Hematopoietic multipotent progenitor cell (in vitro differentiated cells): ENCODE measurements at regions not wholly inside any gene's neighbourhood (a gene's known extent, or its start where the extent isn't known, plus 50 kb on each side); places are given as distances from the start of the nearest gene placed in this dataset.
"Not testable (repeated sequence)": the region's sequence is repeated elsewhere in the genome, so short reads cannot be mapped to it uniquely, and the experiment has no call there.

ENCODE experiments used
- DNase-seq, 3 donors: peaks; one replicate each; pipeline ENCODE4 v3.0.0-alpha.2; 2011 to 2015; ENCODE audit warnings: low read depth in 2 of 3, low spot score in 2 of 3

DNA sequence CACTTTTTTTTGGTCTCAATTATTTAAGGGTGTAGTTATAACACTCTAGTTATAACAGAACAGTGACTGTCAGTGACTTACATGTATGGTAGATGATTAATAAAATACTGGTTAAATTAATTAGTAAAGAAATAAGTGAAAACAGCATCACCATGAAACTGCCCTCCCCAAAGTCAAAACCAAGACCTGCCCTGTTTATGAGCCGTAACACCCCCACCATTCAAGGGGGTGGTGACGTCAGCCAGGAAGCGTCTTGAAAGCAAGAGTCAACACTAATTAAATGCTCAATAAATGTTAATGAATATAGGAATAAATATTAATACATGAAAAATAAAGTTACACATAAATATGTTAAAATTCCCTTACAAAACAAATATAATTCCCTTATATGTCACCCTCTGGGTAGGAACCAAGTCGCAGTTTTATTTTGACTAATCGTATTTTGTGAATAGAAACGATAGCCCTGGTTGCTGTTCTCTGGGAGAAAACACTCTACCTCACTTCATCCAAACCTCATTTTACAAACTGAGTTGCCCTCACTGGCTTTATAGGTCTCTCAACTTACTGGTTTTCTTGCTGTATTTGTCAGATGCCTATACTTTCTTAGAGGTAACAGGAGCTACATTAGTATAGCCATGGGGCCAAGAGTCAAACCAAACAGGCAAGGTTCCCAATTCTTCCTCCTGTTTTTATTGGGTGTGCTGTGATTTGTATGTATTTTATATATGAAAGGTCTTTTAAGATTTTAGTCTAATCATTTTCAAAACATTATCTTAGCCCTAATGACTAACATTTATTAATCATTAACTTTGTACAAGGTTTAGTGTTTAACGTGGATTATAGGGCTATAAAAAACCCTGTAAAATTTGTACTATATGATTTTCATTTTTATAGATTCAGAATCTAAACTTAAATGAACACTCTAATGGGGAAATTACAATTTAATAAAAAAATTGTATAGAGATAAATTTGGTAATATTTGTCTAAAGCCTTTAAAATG, 227.9 kb upstream of the IRAK1BP1 start:
- DNase-seq, result no peak

DNA sequence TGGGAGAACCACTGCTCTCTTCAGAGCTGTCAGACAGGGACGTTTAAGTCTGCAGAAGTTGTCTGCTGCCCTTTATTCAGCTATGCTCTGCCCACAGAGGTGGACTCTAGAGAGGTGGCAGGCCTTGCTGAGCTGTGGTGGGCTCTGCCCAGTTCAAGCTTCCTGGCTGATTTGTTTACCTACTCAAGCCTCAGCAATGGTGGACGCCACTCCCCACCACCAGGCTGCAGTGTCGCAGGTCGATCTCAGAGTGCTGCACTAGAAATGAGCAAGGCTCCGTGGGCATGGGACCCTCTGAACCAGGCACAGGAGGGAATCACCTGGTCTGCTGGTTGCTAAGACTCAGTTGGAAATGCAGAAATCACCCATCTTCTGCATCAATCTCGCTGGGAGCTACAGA, 223.4 kb upstream of the IRAK1BP1 start:
- DNase-seq, result not testable (repeated sequence)

DNA sequence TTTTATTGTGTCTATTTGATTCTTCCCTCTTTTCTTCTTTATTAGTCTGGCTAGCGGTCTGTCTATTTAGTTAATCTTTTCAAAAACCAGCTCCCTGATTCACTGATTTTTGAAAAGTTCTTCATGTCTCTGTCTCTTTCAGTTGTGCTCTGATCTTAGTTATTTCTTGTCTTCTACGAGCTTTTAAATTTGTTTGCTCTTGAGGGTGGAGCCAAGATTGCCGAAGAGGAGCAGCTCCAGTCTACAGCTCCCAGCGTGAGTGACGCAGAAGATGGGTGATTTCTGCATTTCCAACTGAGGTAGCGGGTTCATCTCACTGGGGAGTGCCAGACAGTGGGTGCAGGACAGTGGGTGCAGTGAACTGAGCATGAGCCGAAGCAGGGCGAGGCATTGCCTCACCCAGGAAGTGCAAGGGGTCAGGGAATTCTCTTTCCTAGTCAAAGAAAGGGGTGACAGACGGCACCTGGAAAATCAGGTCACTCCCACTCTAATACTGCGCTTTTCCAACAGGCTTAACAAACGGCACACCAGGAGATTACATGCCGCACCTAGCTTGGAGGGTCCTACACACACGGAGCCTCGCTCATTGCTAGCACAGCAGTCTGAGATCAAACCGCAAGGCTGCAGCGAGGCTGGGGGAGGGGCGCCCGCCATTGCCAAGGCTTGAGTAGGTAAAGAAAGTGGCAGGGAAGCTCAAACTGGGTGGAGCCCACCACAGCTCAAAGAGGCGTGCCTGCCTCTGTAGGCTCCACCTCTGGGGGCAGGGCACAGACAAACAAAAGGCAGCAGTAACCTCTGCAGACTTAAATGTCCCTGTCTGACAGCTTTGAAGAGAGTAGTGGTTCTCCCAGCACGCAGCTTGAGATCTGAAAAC, 220.6 kb upstream of the IRAK1BP1 start:
- DNase-seq, result not testable (repeated sequence)

DNA sequence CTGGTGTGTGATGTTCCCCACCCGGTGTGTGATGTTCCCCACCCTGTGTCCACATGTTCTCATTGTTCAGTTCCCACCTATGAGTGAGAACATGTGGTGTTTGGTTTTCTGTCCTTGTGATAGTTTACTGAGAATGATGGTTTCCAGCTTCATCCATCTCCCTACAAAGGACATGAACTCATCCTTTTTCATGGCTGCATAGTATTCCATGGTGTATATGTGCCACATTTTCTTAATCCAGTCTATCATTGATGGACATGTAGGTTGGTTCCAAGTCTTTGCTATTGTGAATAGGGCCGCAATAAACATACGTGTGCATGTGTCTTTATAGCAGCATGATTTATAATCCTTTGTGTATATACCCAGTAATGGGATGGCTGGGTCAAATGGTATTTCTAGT, 201.5 kb upstream of the IRAK1BP1 start:
- not testable (repeated sequence) for DNase-seq

DNA sequence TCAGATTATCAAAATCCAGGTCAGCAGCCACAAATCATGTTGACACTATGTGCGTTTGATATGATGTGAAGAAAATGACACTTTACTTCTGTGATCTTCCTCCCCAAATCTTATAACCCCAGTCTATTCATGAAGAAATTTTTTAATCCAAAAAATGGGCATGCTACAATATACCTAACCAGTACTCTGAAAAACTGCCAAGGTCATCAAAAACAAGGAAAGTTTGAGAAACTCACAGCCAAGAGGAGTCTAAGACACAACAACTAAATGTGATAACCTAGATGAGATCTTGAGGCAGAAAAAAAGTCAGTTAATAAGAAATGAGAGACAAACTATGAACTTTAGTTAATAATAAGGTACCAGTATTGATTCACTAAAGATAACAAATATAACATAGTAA, 200.6 kb upstream of the IRAK1BP1 start:
- no peak for DNase-seq

DNA sequence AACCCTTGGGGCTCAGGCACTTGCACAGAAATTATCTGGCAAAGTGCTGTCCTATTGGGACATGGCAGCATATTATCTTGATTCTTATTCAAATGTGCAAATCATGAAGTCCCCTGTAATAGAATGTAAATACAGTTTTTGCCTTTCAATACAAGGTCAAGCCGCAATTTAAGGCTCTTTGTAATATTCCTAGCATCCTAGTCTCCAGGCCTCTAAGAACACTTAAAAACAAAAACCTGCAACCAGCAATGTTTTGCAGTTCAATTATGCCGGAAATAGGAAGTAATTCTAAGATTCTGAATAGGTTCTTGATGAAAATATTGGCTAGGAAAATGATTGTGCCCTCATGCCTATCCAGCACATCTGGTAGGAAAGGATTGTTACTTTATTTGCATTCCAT, 197.2 kb upstream of the IRAK1BP1 start:
- DNase-seq, result no peak

DNA sequence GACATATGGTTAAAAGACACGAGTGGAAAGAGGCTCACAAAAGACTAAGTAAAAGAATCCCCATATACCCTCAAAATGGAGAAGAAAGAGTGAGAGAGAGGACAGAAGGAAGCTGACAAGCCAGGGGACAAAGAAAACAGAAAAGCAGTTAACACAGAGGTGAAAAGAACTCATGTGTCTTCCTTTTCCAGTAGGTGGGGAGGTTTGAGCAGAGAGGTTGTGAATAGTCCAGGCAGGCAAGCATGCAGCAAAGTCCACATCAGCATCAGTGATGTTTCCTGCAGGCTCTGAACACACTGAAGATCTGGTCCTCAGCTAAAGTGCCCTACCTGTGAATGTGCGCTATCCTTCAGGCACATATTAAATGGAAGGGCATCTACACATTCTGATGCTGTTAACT, 196.5 kb upstream of the IRAK1BP1 start:
- DNase-seq, result no peak

DNA sequence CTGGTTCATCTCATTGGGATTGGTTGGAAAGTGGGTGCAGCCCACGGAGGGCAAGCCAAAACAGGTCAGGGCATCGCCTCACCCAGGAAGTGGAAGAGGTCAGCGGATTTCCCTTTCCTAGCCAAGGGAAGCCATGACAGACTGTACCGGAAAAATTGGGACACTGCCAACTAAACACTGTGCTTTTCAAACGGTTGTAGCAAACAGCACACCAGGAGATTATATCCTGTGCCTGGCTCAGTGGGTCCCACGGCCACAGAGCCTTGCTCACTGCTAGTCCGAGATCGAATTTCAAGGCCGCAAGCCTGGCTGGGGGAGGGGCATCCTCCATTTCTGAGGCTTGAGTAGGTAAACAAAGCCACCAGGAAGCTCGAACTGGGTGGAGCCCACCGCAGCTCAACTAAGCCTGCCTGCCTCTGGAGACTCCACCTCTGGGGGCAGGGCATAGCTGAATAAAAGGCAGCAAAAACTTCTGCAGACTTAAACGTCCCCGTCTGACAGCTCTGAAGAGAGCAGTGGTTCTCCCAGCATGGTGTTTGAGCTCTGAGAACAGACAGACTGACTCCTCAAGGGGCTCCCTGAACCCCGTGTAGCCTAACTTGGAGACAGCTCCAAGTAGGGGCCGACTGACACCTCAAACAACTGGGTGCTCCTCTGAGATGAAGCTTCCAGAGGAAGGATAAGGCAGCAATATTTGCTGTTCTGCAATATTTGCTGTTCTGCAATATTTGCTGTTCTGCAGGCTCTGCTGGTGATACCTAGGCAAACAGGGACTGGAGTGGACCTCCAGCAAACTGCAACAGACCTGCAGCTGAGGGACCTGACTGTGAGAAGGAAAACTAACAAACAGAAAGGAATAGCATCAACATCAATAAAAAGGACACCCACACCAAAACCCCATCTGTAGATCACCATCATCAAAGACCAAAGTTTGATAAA, 191.0 kb upstream of the IRAK1BP1 start:
- not testable (repeated sequence) for DNase-seq

DNA sequence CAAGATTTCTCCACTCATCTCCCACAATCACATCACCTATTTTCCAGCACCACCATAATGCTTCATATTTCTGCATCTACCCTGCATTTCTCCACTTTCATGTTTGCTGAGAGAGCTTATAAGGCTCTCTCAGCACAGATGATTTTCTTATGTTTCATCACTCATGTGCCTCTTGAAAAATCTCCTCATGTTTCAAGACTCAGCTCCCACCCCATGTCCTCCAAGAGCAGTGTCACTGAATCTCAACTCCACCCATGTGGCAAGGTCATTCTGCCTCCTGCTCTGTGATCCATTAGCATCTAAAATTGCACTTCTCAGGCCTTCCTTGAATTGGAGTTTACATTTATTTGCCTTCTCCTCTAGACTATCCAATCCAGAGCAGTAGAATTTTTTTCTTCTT, 178.7 kb upstream of the IRAK1BP1 start:
- no peak for DNase-seq

DNA sequence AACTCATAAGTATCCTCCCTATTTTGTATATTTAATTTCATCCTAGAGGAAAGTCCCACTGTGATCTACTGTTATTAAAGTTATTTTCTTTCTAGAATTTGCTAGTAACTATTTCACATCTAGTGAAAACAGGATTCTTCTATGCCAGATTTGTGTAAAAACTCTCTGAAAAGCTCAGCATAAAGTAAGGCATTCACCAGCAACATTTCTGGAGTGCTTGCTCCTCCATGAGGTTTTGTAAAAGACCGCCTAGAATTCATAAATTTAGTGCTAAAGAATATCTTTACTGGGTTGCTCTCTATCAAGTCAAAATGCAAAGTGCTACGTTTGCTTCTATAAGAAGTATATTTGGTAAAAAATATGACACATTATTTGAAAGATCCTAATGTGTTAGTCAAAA, 173.5 kb upstream of the IRAK1BP1 start:
- DNase-seq, result no peak

DNA sequence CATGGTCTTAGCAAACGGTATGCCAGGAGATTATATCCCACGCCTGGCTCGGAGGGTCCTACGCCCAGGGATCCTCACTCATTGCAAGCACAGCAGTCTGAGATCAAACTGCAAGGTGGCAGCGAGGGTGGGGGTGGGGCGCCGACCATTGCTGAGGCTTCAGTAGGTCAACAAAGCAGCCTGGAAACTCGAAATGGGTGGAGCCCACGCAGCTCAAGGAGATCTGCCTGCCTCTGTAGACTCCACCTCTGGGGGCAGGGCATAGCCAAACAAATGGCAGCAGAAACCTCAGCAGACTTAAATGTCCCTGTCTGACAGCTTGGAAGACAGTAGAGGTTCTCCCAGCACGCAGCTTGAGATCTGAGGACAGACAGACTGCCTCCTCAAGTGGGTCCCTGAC, 172.7 kb upstream of the IRAK1BP1 start:
- DNase-seq, result not testable (repeated sequence)

DNA sequence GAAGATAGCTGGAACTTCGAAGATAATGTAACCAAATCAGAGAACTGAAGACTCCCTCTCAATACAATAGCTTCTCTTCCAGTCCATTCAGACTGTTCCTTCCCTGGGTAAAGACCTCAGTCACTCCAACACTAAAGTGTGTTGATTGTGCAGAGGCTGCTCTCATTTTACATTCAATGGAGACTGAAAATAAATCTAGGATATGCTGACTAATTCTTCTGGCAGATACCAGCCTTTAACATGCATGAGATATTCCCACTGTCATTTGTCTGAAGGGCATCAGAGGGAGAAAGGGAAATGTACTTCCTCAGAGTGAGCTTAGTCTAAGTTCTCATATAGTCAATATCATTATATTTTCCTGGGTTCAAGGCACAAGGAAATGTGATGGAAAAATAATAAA, 166.4 kb upstream of the IRAK1BP1 start:
- DNase-seq, result no peak

DNA sequence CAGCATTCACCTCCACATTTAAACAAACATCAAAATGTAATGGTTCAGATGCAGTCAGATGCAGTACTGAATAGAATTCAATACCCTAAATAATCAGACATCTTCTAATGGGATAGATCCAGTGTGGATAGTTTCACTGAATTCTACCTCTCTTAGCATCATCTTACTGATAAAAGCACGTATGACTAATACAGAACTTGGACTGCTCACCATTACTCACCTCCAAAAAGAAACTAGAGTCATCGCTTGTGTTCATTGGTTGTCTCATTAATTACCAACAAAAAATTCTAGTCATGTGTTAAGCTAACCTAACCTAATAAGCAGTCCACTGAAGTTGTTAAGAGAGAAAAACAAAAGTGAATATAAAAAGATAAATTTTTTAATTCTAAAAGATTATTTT, 165.9 kb upstream of the IRAK1BP1 start:
- no peak for DNase-seq

DNA sequence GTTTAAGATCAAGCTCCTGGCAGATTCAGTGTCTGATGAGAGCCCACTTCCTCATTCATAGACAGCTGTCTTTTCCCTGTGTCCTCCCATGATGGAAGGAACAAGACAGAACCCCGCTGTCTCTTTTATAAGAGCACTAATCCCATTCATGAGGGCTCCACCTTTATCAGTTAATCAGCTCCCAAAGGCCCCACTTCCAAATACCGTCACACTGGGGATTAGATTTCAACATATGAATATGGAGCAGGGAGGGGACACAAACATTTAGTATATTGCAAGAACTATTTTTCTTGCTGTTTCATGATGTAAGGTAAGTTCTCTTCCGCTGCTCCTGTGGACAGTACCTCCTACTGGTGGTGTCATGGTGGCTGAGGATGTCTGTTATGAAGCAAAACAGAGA, 158.3 kb upstream of the IRAK1BP1 start:
- no peak for DNase-seq

DNA sequence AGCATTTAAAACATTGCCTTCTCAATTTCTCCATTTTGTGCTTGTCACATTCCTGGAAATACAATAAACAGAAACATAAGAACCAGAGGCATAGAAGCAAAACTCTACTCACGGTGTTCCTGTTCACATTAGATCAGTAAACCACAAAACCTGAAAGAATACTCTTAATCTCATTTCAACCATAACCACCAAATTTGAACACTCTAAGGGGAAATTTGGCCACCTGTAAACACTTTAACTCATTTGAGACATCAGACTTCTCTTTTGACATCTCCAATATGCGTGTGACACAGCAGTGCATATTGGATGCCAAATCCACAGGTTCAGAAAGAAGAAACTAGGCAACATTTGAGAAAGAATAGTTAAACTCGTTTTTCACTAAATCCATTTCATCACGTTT, 153.8 kb upstream of the IRAK1BP1 start:
- no peak for DNase-seq

DNA sequence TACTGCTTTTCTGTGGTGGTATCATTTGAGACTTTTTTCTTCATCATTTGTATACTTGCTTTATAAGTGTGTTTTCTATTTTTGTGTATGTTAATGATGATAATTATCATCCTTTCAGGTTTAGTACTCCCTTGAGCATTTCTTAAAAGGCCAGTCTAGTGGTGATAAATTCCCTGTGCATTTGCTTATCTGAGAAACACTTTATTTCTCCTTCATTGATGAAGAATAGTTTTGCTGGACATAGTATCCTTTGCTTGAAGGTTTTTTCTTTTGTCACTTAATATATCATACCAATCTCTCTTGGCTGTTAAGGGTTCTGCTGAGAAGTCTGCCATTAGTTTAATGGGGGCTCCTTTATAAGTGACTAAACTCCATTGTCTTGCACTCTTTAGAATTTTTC, 123.2 kb upstream of the IRAK1BP1 start:
- DNase-seq, result no peak

DNA sequence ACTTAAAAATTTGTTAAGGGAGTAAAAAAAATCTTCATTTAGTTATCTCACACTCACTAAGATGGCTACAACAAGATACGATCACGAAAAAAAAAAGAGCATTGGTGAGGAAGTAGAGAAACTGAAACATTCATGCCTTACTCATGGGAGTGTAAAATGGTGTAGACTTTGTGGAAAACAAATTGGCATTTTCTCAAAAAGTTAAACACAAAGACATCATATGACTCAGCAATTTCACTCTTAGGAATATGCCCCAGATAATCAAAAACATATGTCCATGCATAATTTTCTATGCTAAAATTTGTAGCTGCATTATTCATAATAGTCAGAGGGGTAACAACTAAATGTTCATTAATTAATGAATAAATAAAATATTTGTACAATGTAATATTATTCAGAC, 120.9 kb upstream of the IRAK1BP1 start:
- DNase-seq, result no peak

DNA sequence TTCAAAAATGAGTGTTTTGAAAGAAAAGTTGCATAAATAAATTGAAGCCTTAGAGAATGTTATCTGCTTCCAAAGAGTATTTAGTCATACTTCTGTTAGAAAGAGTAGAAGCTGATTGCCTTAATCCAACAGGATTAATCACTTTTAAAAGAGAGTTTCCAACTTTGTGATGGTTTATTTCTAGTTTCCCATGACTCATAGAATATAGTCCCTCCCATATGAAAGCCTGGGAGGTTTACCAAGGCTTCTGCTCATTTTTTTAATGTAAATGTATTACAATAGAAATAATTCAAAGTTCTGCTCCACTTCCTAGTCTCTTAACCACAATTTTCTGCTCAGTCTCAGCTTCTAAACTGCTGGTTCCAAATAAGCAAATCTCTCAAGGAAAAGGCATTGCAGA, 118.0 kb upstream of the IRAK1BP1 start:
- DNase-seq, result no peak

DNA sequence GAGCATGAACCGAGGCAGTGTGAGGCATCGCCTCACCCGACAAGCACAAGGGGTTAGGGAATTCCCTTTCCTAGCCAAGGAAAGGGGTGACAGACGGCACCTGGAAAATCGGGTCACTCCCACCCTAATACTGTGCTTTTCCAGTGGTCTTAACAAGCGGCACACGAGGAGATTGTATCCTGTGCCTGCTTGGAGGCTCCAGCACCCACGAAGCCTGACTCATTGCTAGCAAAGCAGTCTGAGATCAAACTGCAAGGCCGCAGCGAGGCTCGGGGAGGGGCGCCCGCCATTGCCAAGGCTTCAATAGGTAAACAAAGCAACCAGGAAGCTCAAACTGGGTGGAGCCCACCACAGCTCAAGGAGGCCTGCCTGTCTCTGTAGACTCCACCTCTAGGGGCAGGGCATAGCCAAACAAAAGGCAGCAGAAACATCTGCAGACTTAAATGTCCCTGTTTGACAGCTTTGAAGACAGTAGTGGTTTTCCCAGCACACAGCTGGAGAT, 109.0 kb upstream of the IRAK1BP1 start:
- not testable (repeated sequence) for DNase-seq

DNA sequence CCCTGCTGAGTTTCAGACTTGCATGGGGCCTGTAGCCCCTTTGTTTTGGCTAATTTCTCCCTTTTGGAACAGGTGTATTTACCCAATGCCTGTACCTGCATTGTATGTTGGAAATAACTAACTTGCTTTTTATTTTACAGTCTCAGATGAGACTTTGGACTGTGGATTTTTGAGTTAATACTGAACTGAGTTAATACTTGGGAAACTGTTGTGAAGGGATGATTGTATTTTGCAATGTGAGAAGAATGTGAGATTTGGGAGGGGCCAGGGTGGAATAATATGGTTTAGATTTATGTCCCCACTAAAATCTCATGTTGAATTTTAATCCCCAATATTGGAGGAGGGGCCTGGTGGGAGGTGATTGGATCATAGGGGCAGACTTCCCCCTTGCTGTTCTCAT, 99.1 kb upstream of the IRAK1BP1 start:
- no peak for DNase-seq
